H1 (cell line): ENCODE measurements at regions not wholly inside any gene's neighbourhood (a gene's known extent, or its start where the extent isn't known, plus 50 kb on each side); places are given as distances from the start of the nearest gene placed in this dataset.

ENCODE experiments used
- ATF2 ChIP-seq: IDR thresholded peaks from 2 replicates; pipeline ENCODE4 v1.6.1; 2012; ENCODE audit warnings: low read length, inconsistent platforms
- CHD7 ChIP-seq: fragments of 300-600 bp; sonication (generic); IDR thresholded peaks from 2 replicates; pipeline ENCODE4 v1.7.1; 2012; ENCODE audit warnings: low read length, moderate library complexity, mild to moderate bottlenecking, inconsistent platforms; ENCODE audit not compliant: insufficient replicate concordance
- CTBP2 ChIP-seq: IDR thresholded peaks from 2 replicates; pipeline ENCODE4 v1.7.0; 2011; ENCODE audit warnings: borderline replicate concordance, mild to moderate bottlenecking, moderate library complexity, mixed read lengths, low read length; ENCODE audit not compliant: insufficient read depth, insufficient read length
- HDAC6 ChIP-seq: IDR thresholded peaks from one replicate; pipeline ENCODE4 v1.7.1; 2012; ENCODE audit warnings: low read depth, mild to moderate bottlenecking, inconsistent platforms, low read length, moderate library complexity
- KDM5A ChIP-seq: fragments of 200-600 bp; IDR thresholded peaks from 2 replicates; pipeline ENCODE4 v1.7.1; 2012; ENCODE audit warnings: mild to moderate bottlenecking, low read length, inconsistent platforms, mixed read lengths
- MAFK ChIP-seq: IDR thresholded peaks from 2 replicates; pipeline ENCODE4 v1.6.1; 2012; ENCODE audit warnings: low read depth, mild to moderate bottlenecking, improper control_type of control experiment, low read length
- NRF1 ChIP-seq: IDR thresholded peaks from 2 replicates; pipeline ENCODE4 v1.6.1; 2011; ENCODE audit warnings: mild to moderate bottlenecking, low read depth, low read length, improper control_type of control experiment
- SIRT6 ChIP-seq: IDR thresholded peaks from one replicate; pipeline ENCODE4 v1.7.1; 2012; ENCODE audit warnings: low read length, inconsistent platforms
- SP1 ChIP-seq: IDR thresholded peaks from 2 replicates; pipeline ENCODE4 v1.6.1; 2011; ENCODE audit warnings: low read depth, low read length
- SRF ChIP-seq: IDR thresholded peaks from 2 replicates; pipeline ENCODE4 v1.6.1; 2011; ENCODE audit warnings: mild to moderate bottlenecking, low read depth, low read length, moderate library complexity
- YY1 ChIP-seq: IDR thresholded peaks from 2 replicates; pipeline ENCODE4 v1.6.1; 2011; ENCODE audit warnings: low read depth, mild to moderate bottlenecking, low read length

- no peak for TF ChIP-seq CHD7
- no peak for TF ChIP-seq YY1
- TF ChIP-seq SIRT6, result no peak
- no peak for TF ChIP-seq SP1
- TF ChIP-seq MAFK, result no peak
- TF ChIP-seq HDAC6, result no peak
- no peak for TF ChIP-seq NRF1
- no peak for TF ChIP-seq ATF2
- no peak for TF ChIP-seq CTBP2
- no peak for TF ChIP-seq SRF
- no peak for TF ChIP-seq KDM5A
- TF ChIP-seq, all 59 proteins: peak for 0
These were observed 369.1 kb upstream of the MARCKS start (continued) for GRCh38 chr6:113488061-113488460.
